PC-3 (cell line): ENCODE measurements at regions not wholly inside any gene's neighbourhood (a gene's known extent, or its start where the extent isn't known, plus 50 kb on each side); places are given as distances from the start of the nearest gene placed in this dataset.

Source experiments
- EZH2 ChIP-seq: fragments of 300-600 bp; sonication (generic); IDR thresholded peaks from one replicate; pipeline ENCODE4 v1.6.1; 2017; ENCODE audit warnings: antibody characterized with exemption, mild to moderate bottlenecking, low read length; ENCODE audit not compliant: unreplicated experiment
- EZH2phosphoT487 ChIP-seq: fragments of 300-600 bp; sonication (generic); IDR thresholded peaks from 2 replicates; pipeline ENCODE4 v1.6.1; 2018; ENCODE audit warnings: mild to moderate bottlenecking, antibody characterized with exemption, low read length, borderline replicate concordance
- TF ChIP-seq, protein P1 (sequence below): fragments of 300-600 bp; sonication (generic); conservative IDR thresholded peaks from 2 replicates; pipeline ENCODE4 v1.5.1; 2017; ENCODE audit warnings: antibody characterized with exemption, low read depth, mild to moderate bottlenecking, low read length

GRCh38 chr14:27228053-27228452, 630.2 kb upstream of the NOVA1 start:
- TF ChIP-seq, protein P1, sequence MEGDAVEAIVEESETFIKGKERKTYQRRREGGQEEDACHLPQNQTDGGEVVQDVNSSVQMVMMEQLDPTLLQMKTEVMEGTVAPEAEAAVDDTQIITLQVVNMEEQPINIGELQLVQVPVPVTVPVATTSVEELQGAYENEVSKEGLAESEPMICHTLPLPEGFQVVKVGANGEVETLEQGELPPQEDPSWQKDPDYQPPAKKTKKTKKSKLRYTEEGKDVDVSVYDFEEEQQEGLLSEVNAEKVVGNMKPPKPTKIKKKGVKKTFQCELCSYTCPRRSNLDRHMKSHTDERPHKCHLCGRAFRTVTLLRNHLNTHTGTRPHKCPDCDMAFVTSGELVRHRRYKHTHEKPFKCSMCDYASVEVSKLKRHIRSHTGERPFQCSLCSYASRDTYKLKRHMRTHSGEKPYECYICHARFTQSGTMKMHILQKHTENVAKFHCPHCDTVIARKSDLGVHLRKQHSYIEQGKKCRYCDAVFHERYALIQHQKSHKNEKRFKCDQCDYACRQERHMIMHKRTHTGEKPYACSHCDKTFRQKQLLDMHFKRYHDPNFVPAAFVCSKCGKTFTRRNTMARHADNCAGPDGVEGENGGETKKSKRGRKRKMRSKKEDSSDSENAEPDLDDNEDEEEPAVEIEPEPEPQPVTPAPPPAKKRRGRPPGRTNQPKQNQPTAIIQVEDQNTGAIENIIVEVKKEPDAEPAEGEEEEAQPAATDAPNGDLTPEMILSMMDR = no peak
- TF ChIP-seq EZH2 (no peak), EZH2phosphoT487 (no peak)
